ENCODE measurements at regions not wholly inside any gene's neighbourhood (a gene's known extent, or its start where the extent isn't known, plus 50 kb on each side); places are given as distances from the start of the nearest gene placed in this dataset.

GRCh38 chr10:131563411-131563810 is 251.9 kb upstream of the TCERG1L start:
- DNase-seq (ENCODE audit: low spot score), result no peak

- DNase-seq (ENCODE audit: low spot score), result no peak
These were observed 256.0 kb upstream of the TCERG1L start for GRCh38 chr10:131567279-131568162.

- DNase-seq (ENCODE audit: low spot score), result no peak
These were observed 257.3 kb upstream of the TCERG1L start for GRCh38 chr10:131568866-131569265.

- no peak for DNase-seq (ENCODE audit: low spot score)
These were observed 258.6 kb upstream of the TCERG1L start for GRCh38 chr10:131569851-131570715.

GRCh38 chr10:131570716-131571307 is 259.3 kb upstream of the TCERG1L start:
- DNase-seq (ENCODE audit: low spot score), result no peak

GRCh38 chr10:131571346-131571745 is 259.8 kb upstream of the TCERG1L start:
- no peak for DNase-seq (ENCODE audit: low spot score)

- no peak for DNase-seq (ENCODE audit: low spot score)
These were observed 260.3 kb upstream of the TCERG1L start for GRCh38 chr10:131571865-131572264.

GRCh38 chr10:131573256-131573655 is 261.7 kb upstream of the TCERG1L start:
- no peak for DNase-seq (ENCODE audit: low spot score)

- no peak for DNase-seq (ENCODE audit: low spot score)
These were observed 262.2 kb upstream of the TCERG1L start for GRCh38 chr10:131573707-131574106.

- no peak for DNase-seq (ENCODE audit: low spot score)
These were observed 262.8 kb upstream of the TCERG1L start for GRCh38 chr10:131574363-131574706.

- no peak for DNase-seq (ENCODE audit: low spot score)
These were observed 263.3 kb upstream of the TCERG1L start for GRCh38 chr10:131574707-131575430.

GRCh38 chr10:131575877-131576276 is 264.4 kb upstream of the TCERG1L start:
- no peak for DNase-seq (ENCODE audit: low spot score)

- no peak for DNase-seq (ENCODE audit: low spot score)
These were observed 265.0 kb upstream of the TCERG1L start for GRCh38 chr10:131576341-131577177.

- DNase-seq (ENCODE audit: low spot score), result no peak
These were observed 265.6 kb upstream of the TCERG1L start for GRCh38 chr10:131577178-131577555.

GRCh38 chr10:131577786-131578471 is 266.4 kb upstream of the TCERG1L start:
- no peak for DNase-seq (ENCODE audit: low spot score)

GRCh38 chr10:131578472-131578970 is 267.0 kb upstream of the TCERG1L start:
- DNase-seq (ENCODE audit: low spot score), result no peak

GRCh38 chr10:131579251-131580071 is 267.9 kb upstream of the TCERG1L start:
- no peak for DNase-seq (ENCODE audit: low spot score)

GRCh38 chr10:131580076-131580652 is 268.6 kb upstream of the TCERG1L start:
- no peak for DNase-seq (ENCODE audit: low spot score)

- DNase-seq (ENCODE audit: low spot score), result no peak
These were observed 269.2 kb upstream of the TCERG1L start for GRCh38 chr10:131580674-131581073.
